ENCODE measurements at regions not wholly inside any gene's neighbourhood (a gene's known extent, or its start where the extent isn't known, plus 50 kb on each side); places are given as distances from the start of the nearest gene placed in this dataset.

DNA sequence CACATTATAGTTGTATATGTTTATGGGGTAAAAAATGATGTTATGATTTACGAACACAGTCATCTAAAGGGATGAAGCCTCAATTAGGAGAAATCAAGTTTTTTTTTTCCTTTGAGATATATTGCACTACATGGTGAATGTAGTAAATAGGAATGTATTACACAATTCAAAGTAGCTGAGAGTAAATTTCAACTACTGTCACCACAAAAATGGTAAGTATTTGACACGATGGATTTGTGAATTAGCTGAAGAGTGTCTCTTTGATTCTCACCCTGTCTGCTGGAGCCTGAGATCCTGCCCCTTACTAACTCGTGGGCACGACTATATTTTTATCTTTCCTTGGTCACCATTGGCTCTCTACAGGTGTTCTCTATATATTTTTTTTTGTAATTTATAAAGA lies 540.4 kb upstream of the DSEL start:
- TF ChIP-seq, protein P1, sequence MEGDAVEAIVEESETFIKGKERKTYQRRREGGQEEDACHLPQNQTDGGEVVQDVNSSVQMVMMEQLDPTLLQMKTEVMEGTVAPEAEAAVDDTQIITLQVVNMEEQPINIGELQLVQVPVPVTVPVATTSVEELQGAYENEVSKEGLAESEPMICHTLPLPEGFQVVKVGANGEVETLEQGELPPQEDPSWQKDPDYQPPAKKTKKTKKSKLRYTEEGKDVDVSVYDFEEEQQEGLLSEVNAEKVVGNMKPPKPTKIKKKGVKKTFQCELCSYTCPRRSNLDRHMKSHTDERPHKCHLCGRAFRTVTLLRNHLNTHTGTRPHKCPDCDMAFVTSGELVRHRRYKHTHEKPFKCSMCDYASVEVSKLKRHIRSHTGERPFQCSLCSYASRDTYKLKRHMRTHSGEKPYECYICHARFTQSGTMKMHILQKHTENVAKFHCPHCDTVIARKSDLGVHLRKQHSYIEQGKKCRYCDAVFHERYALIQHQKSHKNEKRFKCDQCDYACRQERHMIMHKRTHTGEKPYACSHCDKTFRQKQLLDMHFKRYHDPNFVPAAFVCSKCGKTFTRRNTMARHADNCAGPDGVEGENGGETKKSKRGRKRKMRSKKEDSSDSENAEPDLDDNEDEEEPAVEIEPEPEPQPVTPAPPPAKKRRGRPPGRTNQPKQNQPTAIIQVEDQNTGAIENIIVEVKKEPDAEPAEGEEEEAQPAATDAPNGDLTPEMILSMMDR (conservative IDR thresholded peaks at IDR 0.05; ENCODE audit: low read depth, low read length): no peak
- no peak overlapping the region for H3K4me3 ChIP-seq (ENCODE audit: low read depth, low read length)
- no peak for DNase-seq (ENCODE audit: low read depth)

DNA sequence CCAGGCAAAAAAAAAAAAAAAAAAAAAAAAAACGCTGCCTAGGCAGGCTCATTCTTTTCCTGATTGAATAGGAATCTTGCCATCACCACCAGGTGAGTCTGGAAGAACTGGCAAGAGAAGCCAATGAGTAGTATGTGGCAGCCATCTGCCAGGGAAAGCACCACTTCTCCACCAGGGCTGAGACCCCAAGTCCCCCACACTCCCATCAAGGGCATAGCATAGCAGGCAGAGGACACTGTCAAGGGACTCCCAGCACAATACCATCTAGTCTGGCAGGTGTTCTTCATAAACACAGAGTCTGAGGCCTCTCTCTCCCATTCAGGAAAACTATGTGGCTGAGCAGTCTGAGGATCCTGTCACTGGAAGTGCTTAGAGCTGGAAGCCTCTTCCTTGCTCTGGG lies 538.1 kb upstream of the DSEL start:
- no peak for DNase-seq (ENCODE audit: low read depth)
- TF ChIP-seq, protein P1 (conservative IDR thresholded peaks at IDR 0.05; ENCODE audit: low read depth, low read length): no peak
- no peak overlapping the region for H3K4me3 ChIP-seq (ENCODE audit: low read depth, low read length)

DNA sequence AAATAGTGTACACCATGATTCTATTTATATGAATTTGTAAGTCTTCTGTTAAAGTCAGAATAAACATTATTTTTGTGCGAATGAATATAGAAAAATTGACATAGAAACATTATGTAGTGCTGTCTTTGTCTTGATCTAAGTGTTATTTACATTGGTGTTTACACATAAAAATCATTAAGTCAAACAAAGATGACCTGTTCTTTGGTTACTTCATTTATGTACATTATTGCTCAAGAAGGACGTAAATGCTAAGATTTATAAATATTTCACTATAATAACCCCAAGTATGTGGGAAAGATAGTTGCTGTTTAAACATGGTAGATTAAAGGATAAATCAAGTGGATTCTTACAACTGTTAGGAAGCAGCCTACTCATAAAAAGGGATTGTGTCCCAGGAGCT lies 536.8 kb upstream of the DSEL start:
- TF ChIP-seq, protein P1 (conservative IDR thresholded peaks at IDR 0.05; ENCODE audit: low read depth, low read length): no peak
- DNase-seq (ENCODE audit: low read depth): no peak
- H3K4me3 ChIP-seq (ENCODE audit: low read depth, low read length): no peak overlapping the region

DNA sequence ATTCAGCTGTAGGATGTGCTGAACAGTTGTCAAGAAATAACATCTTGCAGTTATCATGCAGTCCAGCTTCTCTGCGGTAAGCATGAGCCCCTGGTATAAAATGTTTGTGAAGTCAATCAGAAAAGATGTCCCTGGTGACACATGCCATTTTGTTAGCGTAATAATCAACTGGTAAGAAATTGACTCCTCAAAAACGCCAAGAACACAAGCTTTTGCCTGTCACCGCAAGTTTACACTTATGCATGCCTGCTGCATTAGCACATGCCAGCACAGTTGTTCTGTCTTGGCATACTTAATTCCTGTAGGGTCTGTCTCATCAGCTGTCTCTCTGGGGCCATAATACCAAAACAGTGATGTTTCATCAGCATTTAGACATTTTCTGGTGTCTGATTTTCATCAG lies 524.8 kb upstream of the DSEL start:
- DNase-seq (ENCODE audit: low read depth): no peak
- TF ChIP-seq, protein P1 (conservative IDR thresholded peaks at IDR 0.05; ENCODE audit: low read depth, low read length): no peak
- H3K4me3 ChIP-seq (ENCODE audit: low read depth, low read length): no peak overlapping the region

DNA sequence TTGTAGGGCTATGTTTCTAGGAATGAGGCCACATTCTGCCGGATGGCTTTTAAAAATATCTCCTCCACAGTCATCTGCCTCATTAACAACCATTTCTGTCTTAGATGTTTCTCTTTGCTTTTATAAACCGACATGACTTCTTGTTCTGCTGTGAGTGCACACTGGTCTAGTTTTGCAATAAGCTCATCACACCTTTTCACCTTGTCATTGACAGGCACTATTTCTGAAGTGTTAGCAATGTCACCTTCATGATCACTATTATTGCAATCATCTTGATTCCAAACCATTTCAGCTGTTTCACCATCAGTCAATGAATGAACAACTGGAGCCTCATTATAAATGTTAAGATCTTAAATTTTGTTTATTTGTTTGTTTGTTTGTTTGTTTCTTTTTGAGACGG lies 523.7 kb upstream of the DSEL start:
- TF ChIP-seq, protein P1 (conservative IDR thresholded peaks at IDR 0.05; ENCODE audit: low read depth, low read length): no peak
- no peak overlapping the region for H3K4me3 ChIP-seq (ENCODE audit: low read depth, low read length)
- DNase-seq (ENCODE audit: low read depth): no peak

DNA sequence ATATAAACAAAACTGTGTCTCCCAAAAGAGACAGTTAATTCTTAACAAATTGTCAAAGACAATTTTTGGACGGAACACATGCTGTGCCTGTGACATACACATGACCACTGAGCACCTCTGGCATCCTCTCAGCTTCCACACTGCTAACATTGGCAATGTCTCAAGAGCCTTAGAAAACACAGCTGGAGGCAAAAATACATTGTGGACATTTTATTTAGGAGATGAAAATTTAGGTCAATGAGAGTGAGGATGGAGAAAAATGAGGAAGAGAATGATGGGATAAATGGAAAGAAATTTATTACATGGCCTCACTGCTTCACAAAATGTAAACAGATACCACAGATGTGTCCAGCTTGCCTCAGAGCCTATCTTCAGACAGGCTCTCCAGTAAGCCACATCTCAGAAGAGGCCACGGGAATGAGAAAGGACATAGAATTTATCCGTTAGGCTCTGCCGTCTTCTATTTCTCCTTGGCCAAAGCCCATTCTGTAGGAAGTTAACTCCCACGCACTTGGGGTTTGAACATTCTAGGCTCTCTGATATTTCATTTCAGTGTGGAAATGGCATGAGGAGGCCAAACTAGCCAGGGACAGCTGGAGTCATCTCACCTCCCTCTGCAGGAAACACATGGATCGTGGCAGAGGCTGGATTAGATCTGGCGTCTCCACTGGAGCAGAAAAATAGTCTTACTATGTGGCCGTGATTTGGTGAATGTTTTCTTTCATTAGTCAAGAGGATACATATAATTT lies 519.4 kb upstream of the DSEL start:
- DNase-seq (ENCODE audit: low read depth): no peak
- no peak overlapping the region for H3K4me3 ChIP-seq (ENCODE audit: low read depth, low read length)
- TF ChIP-seq, protein P1 (conservative IDR thresholded peaks at IDR 0.05; ENCODE audit: low read depth, low read length): no peak

DNA sequence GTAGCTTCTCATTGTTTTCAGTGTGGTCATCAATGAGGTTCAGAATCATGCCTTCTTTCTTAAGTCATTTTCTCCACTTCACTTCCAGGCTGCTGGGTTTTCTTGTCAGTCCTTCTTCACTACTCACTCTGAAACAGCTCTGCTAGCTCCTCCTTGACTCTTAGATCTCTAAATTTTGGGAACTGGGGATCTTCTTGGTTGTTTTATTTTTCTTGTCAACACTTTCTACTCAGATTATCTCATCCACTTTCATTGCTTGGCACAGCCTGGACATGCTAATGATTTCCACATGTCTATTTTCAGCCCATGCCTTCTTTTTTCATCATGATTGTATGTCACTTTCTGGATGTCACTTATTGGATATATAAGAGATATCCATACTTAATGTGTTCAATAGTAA lies 517.8 kb upstream of the DSEL start:
- DNase-seq (ENCODE audit: low read depth): no peak
- TF ChIP-seq, protein P1 (conservative IDR thresholded peaks at IDR 0.05; ENCODE audit: low read depth, low read length): no peak

More for the DNA sequence above, 517.8 kb upstream of the DSEL start:
- no peak overlapping the region for H3K4me3 ChIP-seq (ENCODE audit: low read depth, low read length)

Data from epithelial cell of proximal tubule (primary cell).